Fibroblast of mammary gland (primary cell): ENCODE measurements at regions not wholly inside any gene's neighbourhood (a gene's known extent, or its start where the extent isn't known, plus 50 kb on each side); places are given as distances from the start of the nearest gene placed in this dataset.

ENCODE experiments used
- DNase-seq: peaks from one replicate; pipeline ENCODE4 v3.0.0-alpha.2; 2010; ENCODE audit warnings: low read depth
- H3K4me3 ChIP-seq: 2 replicates; pipeline ENCODE4 v1.5.1; 2011; ENCODE audit warnings: low read depth, mild to moderate bottlenecking, low read length, moderate library complexity; ENCODE audit not compliant: control insufficient read depth
- TF ChIP-seq, protein P1 (sequence below): conservative IDR thresholded peaks from 2 replicates; pipeline ENCODE4 v1.5.1; 2011; ENCODE audit warnings: low read depth, low read length, inconsistent platforms; ENCODE audit not compliant: control insufficient read depth, insufficient read depth

DNA sequence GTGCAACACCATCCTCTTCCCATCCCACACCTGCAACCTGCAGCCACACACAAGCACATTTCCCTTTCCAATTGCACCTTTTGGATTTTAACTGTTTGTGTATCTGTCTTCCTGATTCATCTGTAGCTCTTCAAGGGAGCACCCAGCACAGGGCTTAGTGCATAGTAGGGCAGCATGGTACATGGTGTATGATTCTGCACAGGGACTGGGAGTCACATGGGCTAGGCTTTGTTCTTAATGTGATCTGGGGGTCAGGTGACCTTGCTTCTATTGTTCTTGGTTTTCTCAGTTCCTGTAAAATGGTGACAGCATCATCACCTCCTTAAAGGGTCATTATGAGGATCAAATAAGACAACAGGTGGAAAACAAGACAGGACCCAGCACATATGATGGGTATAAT, 419.3 kb downstream of the MATN1 start:
- TF ChIP-seq, protein P1, sequence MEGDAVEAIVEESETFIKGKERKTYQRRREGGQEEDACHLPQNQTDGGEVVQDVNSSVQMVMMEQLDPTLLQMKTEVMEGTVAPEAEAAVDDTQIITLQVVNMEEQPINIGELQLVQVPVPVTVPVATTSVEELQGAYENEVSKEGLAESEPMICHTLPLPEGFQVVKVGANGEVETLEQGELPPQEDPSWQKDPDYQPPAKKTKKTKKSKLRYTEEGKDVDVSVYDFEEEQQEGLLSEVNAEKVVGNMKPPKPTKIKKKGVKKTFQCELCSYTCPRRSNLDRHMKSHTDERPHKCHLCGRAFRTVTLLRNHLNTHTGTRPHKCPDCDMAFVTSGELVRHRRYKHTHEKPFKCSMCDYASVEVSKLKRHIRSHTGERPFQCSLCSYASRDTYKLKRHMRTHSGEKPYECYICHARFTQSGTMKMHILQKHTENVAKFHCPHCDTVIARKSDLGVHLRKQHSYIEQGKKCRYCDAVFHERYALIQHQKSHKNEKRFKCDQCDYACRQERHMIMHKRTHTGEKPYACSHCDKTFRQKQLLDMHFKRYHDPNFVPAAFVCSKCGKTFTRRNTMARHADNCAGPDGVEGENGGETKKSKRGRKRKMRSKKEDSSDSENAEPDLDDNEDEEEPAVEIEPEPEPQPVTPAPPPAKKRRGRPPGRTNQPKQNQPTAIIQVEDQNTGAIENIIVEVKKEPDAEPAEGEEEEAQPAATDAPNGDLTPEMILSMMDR: no peak
- DNase-seq: no peak
- H3K4me3 ChIP-seq: no peak overlapping the region

DNA sequence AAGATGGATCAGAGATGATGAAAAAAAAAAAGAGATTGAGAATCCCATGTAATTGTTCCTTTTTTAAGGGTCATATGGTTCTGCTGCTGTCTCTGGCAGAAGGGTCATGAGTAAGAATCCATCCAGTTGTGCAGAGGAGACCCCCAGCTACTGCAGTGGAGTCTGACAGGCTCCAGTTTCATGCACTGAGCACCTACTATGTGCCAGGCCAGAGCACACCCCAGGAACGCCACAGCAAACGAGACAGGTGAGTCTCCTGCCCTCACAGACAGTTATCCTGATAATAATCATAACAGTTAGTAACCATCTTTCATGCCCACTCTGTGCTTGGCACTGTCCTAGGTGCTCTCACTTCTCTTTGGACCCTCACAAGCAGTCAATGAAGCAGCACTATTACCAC, 420.0 kb downstream of the MATN1 start:
- no peak for DNase-seq
- no peak overlapping the region for H3K4me3 ChIP-seq
- TF ChIP-seq, protein P1: no peak

DNA sequence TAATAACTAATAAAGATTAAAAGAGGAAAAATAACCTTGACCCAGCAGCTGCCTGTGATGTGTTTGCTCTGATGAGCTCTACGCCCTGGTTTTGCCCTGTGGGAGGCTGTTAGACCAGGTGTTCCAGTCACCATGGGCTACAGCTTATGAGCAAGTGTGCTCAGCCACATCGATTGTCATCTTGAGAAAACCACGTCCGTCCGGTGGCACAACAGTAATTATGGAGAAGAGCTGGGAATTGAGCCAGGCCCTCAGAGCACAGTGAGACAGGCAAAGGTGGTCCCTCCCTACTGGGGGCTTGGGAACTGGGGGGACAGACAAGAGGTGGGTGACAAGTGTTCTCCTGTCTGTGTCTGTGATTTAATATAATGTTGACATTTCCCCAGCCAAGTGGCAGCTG, 420.5 kb downstream of the MATN1 start:
- TF ChIP-seq, protein P1: no peak
- DNase-seq: no peak
- H3K4me3 ChIP-seq: no peak overlapping the region

DNA sequence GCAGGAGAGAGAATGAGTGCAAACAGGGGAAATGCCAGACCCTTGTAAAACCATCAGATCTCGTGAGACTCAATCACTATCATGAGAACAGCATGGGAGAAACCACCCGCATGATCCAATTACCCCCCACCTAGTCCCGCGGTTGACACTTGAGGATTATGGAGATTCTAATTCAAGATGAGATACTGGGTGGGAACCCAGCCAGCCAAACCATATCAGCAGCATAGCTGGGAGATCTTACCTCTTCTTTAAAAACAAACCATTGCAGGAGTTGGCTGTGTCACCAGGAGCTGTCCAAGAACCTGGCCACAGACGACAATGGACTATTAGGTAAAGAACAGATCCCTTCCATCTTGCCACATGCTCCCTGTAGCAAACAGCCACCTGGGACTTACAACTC, 422.7 kb downstream of the MATN1 start:
- H3K4me3 ChIP-seq: no peak overlapping the region
- TF ChIP-seq, protein P1: no peak
- DNase-seq: no peak

DNA sequence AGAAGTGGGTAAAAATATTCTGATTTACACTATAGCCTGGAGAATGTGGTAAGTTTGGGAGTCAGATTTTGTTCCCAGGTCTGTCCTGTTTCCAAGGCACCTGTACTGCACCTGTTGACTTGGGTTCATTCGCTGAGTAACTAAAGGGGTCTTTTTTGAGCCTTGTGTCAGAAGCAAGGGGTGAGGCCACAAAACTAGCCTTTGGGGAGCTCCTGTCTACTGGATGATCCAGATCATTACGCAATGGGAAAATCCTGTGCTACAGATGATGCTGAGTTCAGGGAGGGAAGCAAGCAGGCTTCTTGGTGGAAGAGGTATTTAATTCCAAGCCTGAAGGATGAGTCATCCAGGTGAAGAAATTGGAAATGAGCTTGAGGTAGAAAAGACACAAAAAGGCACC, 424.0 kb downstream of the MATN1 start:
- H3K4me3 ChIP-seq: no peak overlapping the region
- DNase-seq: no peak
- TF ChIP-seq, protein P1: no peak

DNA sequence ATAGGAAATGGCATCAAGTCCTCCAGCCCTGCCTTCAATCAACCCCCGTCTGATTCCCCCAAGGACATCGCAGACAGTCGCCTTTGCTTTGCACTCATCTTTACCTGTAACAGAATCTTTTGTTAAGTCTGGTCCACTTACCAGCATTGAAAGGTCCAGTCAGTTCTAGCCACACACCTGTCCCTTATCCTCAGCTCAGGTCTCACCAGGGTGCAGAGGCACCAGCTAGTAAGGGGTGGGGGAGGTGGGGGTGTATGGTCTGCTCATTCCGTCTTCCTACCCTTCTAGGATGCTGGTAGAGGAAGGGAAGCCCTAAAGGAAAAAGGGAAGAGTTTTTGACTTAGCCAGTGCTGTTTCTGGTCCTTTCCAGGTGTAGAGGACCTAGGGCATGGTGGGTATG, 427.7 kb downstream of the MATN1 start:
- DNase-seq: no peak
- TF ChIP-seq, protein P1: no peak
- H3K4me3 ChIP-seq: no peak overlapping the region

DNA sequence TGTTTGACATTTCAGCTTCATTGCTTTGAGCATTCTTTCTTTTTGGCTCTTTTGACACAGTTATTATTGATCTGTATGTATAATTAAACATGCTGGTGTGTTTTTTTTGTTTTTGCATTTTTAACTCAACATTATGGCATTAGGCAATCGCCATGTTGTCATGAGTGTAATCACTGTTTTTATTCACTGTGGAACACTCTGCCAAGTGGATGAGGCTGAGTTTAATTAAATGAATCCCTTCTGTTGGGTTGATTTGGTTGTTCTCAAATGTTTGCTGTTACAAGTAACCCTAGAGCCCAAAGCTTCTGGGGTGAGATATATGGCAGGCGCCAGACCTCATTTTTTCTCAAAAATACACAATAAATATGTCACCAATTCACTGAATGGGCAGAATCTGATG, 428.1 kb downstream of the MATN1 start:
- TF ChIP-seq, protein P1: no peak
- no peak for DNase-seq
- no peak overlapping the region for H3K4me3 ChIP-seq
